ENCODE measurements at regions not wholly inside any gene's neighbourhood (a gene's known extent, or its start where the extent isn't known, plus 50 kb on each side); places are given as distances from the start of the nearest gene placed in this dataset.

DNA sequence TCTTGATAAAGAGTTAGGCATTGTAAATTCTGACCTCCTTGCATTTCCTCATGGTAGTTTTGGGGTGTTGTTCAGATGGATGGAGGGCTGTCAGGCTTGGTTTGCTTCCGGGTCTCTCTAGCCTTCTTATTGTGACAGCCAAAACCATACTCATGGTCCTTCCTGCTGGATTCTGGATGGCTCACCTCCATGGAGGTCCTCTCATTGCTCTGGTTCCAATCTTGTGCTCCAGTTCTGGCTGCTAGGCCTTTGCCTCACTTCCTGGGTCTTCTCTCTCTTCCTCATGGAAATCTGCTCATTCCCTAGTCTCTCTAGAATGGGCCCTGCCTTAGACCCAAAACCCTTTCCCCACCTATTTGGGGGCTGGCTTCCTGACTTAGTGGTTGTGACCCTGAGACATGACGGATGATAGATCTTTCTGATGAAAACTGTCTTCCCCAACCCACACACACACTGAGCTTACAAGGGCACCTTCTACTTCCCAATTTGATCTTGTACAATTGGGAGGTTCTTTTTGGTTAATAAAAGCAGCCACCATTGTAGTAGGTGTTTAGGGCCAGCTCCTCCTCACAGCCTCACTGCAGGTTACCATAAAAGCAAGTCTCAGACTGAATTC, 66.2 kb upstream of the XCR1 start:
- Mint-ChIP-seq H3K4me3 (peak overlapping the region in 3 of 5 donors; percentile 8 to 44 (median 40)), H3K27ac (peak overlapping the region in 1 of 6 donors; percentile 35), H3K4me1 (peaks cover 45 to 58% of the 10 kb centered on the region in 2 donors)

DNA sequence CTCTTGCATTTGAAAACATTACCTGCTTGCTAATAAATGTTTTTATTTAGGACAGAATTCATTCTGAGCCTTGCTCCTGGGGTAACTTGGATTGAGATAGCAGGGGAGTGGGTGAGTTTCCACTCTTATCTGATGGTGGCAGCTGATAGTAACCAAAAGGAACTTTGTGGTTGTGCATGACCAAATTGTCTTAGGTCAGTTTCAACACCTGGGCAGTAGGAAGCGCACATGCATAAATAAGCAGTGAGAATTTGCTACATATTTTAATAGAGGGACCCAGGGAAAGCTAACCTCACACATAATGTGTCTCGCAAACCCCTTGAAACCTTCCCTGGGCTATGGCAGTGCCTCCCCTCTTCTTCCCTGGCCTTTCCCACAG, 65.4 kb upstream of the XCR1 start:
- Mint-ChIP-seq H3K4me3 (peak overlapping the region in 3 of 5 donors; percentile 15 to 39 (median 27)), H3K27ac (no peak overlapping the region), H3K9me3 (peaks cover 0 to 2% (median 0%) of the 10 kb centered on the region in 6 donors), H3K27me3 (ENCODE audit: low read depth in 3 of 3) (peaks cover 0 to 1% (median 0%) of the 10 kb centered on the region in 3 donors), H3K4me1 (peaks cover 42 to 53% of the 10 kb centered on the region in 2 donors), H3K36me3 (no peaks in the 10 kb centered on the region)
- no peak for DNase-seq

More for the DNA sequence above, 66.2 kb upstream of the XCR1 start:
- H3K9me3 Mint-ChIP-seq, result peaks cover 0 to 2% (median 0%) of the 10 kb centered on the region in 6 donors
- H3K27me3 Mint-ChIP-seq (ENCODE audit: low read depth in 3 of 3), result peaks cover 0 to 1% (median 0%) of the 10 kb centered on the region in 3 donors
- DNase-seq, result no peak
- H3K36me3 Mint-ChIP-seq, result no peaks in the 10 kb centered on the region

DNA sequence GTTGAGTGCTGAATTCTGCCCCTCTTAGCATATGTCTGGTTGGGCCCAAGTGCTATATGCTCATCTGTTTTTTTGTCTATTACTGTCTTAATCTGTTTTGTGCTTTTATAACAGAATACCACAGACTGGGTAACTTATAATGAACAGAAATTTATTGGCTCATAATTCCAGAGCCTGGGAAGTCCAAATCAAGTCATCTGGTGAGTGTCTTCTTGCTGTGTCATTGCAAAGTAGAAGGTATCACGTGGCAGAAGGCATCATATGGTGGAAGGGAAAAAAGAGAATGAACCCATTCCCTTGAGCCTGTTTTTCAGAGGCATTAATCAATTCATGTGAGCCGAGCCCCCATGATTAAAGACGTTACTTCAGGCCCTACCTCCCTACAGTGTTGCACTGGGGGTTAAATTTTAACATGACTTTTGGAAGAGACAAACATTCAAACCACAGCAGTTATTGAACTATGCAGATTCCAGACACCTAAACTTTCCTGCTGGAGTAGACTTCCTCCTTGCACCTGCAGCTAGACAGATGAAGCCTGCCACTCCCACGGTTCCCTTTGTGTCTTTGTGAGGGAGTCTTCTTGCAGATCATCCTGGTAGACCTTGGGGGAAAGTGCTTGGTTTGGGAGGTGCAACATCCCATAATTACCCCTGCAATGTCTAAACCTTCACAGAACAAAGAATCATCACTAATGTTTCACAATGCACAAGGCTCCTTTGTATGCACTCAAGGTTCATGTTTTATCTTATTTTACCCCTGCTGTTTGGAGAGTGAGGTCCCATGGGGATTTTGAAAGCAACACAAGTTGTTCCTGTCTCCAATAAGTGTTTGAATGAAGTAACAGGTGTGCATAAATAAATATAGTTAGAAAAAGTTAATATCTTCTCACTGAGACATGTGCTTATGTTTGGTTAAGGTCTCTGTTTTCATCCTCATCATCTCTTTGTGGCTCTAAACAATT, 64.7 kb upstream of the XCR1 start:
- Mint-ChIP-seq H3K36me3 (no peaks in the 10 kb centered on the region), H3K4me3 (peak overlapping the region in 2 of 5 donors; percentile 15 to 39), H3K27me3 (ENCODE audit: low read depth in 3 of 3) (peaks cover 0 to 1% (median 0%) of the 10 kb centered on the region in 3 donors), H3K4me1 (peaks cover 37 to 47% of the 10 kb centered on the region in 2 donors), H3K27ac (peak overlapping the region in 1 of 6 donors; percentile 34), H3K9me3 (peaks cover 0 to 2% (median 0%) of the 10 kb centered on the region in 6 donors)
- DNase-seq, result no peak

- H3K36me3 Mint-ChIP-seq, result no peaks in the 10 kb centered on the region
- DNase-seq, result no peak
- H3K9me3 Mint-ChIP-seq, result peaks cover 0 to 2% (median 0%) of the 10 kb centered on the region in 6 donors
- no peak overlapping the region for H3K27ac Mint-ChIP-seq
- H3K27me3 Mint-ChIP-seq (ENCODE audit: low read depth in 3 of 3), result peaks cover 0 to 1% (median 0%) of the 10 kb centered on the region in 3 donors
- H3K4me3 Mint-ChIP-seq, result no peak overlapping the region
- H3K4me1 Mint-ChIP-seq, result peaks cover 33 to 44% of the 10 kb centered on the region in 2 donors
Observed at GRCh38 chr3:46091046-46091445, 63.8 kb upstream of the XCR1 start.

DNA sequence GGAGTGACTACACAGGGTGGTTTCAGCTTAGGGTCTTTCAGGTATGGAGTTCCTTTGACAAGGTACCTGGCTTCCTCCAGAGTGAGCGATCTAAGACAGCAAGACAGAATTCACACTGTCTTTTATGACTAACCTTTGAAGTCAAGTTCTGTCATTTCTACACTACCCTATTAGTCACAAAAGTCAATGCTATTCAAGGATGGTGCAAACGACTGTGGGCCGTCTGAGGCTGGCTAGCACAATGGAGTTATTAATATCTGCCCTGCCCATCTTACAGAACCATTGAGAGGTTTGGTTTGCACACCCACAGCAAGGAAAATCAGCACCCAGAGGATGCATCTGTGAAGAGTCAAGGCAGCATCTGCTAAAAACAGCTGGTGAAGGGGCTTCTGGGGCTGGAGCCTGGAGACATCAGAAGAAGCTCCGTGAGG, 62.9 kb upstream of the XCR1 start:
- H3K4me1 Mint-ChIP-seq, result peaks cover 33 to 41% of the 10 kb centered on the region in 2 donors
- no peaks in the 10 kb centered on the region for H3K36me3 Mint-ChIP-seq
- peaks cover 1 to 2% (median 1%) of the 10 kb centered on the region in 3 donors for H3K27me3 Mint-ChIP-seq (ENCODE audit: low read depth in 3 of 3)
- no peak overlapping the region for H3K4me3 Mint-ChIP-seq
- peaks cover 0 to 2% (median 0%) of the 10 kb centered on the region in 6 donors for H3K9me3 Mint-ChIP-seq
- no peak for DNase-seq
- H3K27ac Mint-ChIP-seq, result no peak overlapping the region

DNA sequence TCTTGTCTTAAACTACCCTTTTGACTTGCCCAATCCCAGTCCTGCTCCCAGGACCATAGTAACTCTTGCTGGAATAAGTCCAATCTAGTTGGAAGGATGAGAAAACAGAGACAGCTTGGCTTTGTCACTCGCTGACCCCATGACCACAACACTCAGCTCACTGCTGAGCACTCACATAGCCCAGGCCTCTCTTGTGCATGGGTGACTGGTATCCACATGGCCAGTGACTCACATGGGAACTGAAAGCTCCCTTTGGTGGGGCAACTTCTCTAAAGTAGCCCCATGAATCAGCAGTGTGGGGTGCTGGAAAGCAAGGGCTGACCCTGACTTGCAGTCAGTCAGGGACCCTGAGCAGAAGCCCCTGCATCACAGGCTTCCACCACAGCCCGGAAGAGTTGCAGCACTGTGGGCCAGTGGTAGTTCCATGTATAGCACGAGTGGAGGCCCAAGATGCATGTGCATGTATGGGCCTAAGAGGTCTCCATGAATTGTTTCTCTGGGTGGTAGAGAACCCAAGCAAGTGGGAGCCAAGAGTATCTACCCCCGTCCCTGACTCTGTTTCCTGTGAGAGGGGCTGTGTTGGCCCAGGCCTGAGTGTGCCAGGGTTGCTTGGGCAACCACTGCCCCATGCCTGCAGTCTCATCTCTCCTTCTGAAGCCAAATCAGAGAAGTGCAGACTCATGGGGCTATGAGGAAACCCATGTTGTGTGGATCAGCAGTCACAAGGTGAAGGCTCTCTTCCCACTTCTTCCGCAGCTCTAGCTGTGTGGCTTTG, 62.1 kb upstream of the XCR1 start:
- Mint-ChIP-seq H3K4me1 (peaks cover 33 to 37% of the 10 kb centered on the region in 2 donors), H3K9me3 (peaks cover 0 to 2% (median 0%) of the 10 kb centered on the region in 6 donors), H3K27me3 (ENCODE audit: low read depth in 3 of 3) (peaks cover 1 to 2% (median 1%) of the 10 kb centered on the region in 3 donors), H3K27ac (peak overlapping the region in 3 of 6 donors; percentile 5 to 37 (median 14)), H3K4me3 (no peak overlapping the region), H3K36me3 (no peaks in the 10 kb centered on the region)
- no peak for DNase-seq

DNA sequence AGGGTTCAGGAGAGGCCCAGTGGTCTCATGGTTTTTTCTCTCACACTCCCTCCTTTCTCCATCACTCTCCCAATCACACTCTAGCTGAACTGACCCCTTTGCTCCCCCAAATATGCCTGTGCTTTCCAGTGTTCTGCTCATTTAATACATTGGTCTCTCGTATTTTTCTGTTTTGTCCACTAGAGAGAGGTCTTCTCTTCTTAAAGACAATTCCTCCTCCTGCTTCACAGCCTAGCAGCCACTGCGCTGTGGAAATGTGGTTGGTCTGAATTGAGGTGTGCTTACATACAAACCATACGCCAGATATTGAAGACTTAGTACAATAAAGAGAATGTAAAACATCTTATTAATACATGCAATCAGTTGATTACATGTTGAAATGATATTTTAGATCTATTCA, 60.6 kb upstream of the XCR1 start:
- DNase-seq, result peak in 2 of 3 donors; percentile 34 to 37
- Mint-ChIP-seq H3K4me3 (no peak overlapping the region), H3K27ac (peak overlapping the region in 1 of 6 donors; percentile 4), H3K4me1 (peaks cover 21 to 27% of the 10 kb centered on the region in 2 donors), H3K27me3 (ENCODE audit: low read depth in 3 of 3) (peaks cover 1 to 2% (median 1%) of the 10 kb centered on the region in 3 donors), H3K9me3 (peaks cover 0 to 2% (median 0%) of the 10 kb centered on the region in 6 donors), H3K36me3 (no peaks in the 10 kb centered on the region)

DNA sequence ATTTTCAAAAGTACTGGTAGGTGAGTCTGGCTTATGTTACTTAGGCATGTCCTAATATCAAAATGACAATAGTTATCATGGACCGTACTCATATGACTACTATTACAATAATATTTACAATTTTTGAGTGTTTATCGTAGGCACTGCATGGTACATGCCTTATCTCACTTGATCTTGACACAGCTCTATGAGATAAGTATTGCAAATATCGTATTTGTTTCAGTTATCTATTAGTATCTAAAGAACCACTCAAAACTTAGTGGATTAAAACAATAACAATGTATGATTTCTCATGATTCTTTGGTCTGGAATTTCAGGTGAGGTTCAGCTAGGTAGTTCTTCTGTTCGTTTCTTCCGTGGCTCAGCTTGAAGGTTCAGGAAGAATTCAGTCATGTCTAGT, 59.7 kb upstream of the XCR1 start:
- H3K4me1 Mint-ChIP-seq, result peaks cover 12 to 18% of the 10 kb centered on the region in 2 donors
- H3K27ac Mint-ChIP-seq, result no peak overlapping the region
- H3K36me3 Mint-ChIP-seq, result no peaks in the 10 kb centered on the region
- no peak overlapping the region for H3K4me3 Mint-ChIP-seq
- DNase-seq, result no peak
- peaks cover 1 to 2% (median 1%) of the 10 kb centered on the region in 3 donors for H3K27me3 Mint-ChIP-seq (ENCODE audit: low read depth in 3 of 3)
- H3K9me3 Mint-ChIP-seq, result peaks cover 0 to 2% (median 0%) of the 10 kb centered on the region in 6 donors

DNA sequence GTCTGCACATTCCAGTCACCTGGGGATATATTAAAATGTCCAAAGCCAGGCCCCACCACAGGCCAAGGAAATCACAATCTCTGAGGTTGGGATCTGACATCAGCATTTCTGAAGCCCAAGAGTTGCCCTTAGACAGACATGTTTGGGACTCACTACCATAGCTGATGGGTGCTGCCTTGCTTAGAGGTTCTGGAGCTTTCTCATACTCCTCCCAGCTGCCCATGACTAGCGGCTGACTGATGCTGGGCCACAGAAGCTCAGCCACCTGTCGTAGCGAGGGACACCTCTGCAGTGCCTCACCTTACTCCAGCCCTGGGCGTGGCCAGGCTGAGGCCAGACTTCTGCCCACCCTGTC, 58.8 kb upstream of the XCR1 start:
- no peak for DNase-seq
- Mint-ChIP-seq H3K36me3 (no peaks in the 10 kb centered on the region), H3K27me3 (ENCODE audit: low read depth in 3 of 3) (peaks cover 1 to 2% (median 1%) of the 10 kb centered on the region in 3 donors), H3K4me3 (no peak overlapping the region), H3K4me1 (peaks cover 6 to 13% of the 10 kb centered on the region in 2 donors), H3K9me3 (no peaks in the 10 kb centered on the region), H3K27ac (peak overlapping the region in 1 of 6 donors; percentile 29)

GRCh38 chr3:46085421-46086082, 58.3 kb upstream of the XCR1 start:
- Mint-ChIP-seq H3K9me3 (no peaks in the 10 kb centered on the region), H3K4me3 (no peak overlapping the region), H3K36me3 (no peaks in the 10 kb centered on the region), H3K27ac (no peak overlapping the region), H3K27me3 (ENCODE audit: low read depth in 3 of 3) (peaks cover 1 to 2% (median 1%) of the 10 kb centered on the region in 3 donors), H3K4me1 (peaks cover 6 to 13% of the 10 kb centered on the region in 2 donors)
- no peak for DNase-seq

DNA sequence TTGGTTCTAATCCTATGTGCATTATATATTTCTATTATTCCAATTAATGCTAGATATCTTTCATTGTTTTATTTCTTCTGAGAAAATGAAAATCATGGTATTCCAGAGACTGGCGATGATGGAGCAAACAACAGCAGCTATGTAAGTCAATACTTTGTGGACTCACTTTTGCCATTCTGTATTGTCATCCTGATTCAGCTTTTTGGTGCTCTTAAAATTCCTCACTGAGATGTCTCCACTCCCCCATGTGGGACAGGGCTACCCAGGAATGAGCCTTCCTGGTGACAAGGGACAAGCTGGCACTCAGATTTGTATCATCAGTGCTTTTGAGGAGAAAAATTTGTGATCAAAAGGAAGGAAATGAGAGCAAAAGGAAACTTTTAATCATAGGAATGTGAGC, 56.7 kb upstream of the XCR1 start:
- Mint-ChIP-seq H3K27me3 (ENCODE audit: low read depth in 3 of 3) (peaks cover 0 to 2% (median 1%) of the 10 kb centered on the region in 3 donors), H3K9me3 (no peaks in the 10 kb centered on the region), H3K27ac (no peak overlapping the region), H3K4me3 (no peak overlapping the region), H3K4me1 (peaks cover 3 to 7% of the 10 kb centered on the region in 2 donors), H3K36me3 (no peaks in the 10 kb centered on the region)
- no peak for DNase-seq

DNA sequence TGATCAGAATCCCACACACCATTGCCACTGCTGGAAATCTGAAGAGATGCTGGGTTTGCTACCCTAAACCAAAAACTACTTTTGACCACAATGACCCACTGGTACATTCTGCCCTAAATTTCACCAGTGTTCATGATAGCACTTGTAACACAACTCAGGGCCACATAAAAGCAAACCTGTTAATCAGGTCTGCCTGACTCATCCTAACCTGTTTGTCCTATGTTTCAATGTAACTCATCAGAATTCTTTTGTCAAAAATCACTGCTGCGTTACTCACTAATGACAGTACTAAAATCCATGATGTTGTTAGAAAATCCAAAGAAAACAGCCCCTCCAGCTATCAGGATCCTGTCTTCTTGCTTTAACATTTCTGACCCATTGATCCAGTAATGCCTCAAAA, 55.6 kb upstream of the XCR1 start:
- H3K36me3 Mint-ChIP-seq, result no peaks in the 10 kb centered on the region
- no peaks in the 10 kb centered on the region for H3K9me3 Mint-ChIP-seq
- peaks cover 0 to 2% (median 1%) of the 10 kb centered on the region in 3 donors for H3K27me3 Mint-ChIP-seq (ENCODE audit: low read depth in 3 of 3)
- H3K4me1 Mint-ChIP-seq, result peaks cover 9 to 11% of the 10 kb centered on the region in 2 donors
- no peak overlapping the region for H3K27ac Mint-ChIP-seq
- H3K4me3 Mint-ChIP-seq, result no peak overlapping the region
- DNase-seq, result no peak

- no peaks in the 10 kb centered on the region for H3K36me3 Mint-ChIP-seq
- peaks cover 7 to 8% of the 10 kb centered on the region in 2 donors for H3K4me1 Mint-ChIP-seq
- H3K4me3 Mint-ChIP-seq, result no peak overlapping the region
- H3K9me3 Mint-ChIP-seq, result no peaks in the 10 kb centered on the region
- H3K27ac Mint-ChIP-seq, result no peak overlapping the region
- DNase-seq, result no peak
- peaks cover 0 to 2% (median 1%) of the 10 kb centered on the region in 3 donors for H3K27me3 Mint-ChIP-seq (ENCODE audit: low read depth in 3 of 3)
Observed at GRCh38 chr3:46082021-46082420, 54.7 kb upstream of the XCR1 start.

Data from immature natural killer cell (primary cell).